GM12875 (cell line): ENCODE measurements at regions not wholly inside any gene's neighbourhood (a gene's known extent, or its start where the extent isn't known, plus 50 kb on each side); places are given as distances from the start of the nearest gene placed in this dataset.
"Not testable (repeated sequence)": the region's sequence is repeated elsewhere in the genome, so short reads cannot be mapped to it uniquely, and the experiment has no call there.

ENCODE experiments used
- H3K4me3 ChIP-seq: one replicate; pipeline ENCODE4 v1.5.1; 2011; ENCODE audit warnings: low read depth, low read length, control low read depth
- TF ChIP-seq, protein P1 (sequence below): IDR thresholded peaks from 2 replicates; pipeline ENCODE4 v1.5.1; 2011; ENCODE audit warnings: low read depth, mild to moderate bottlenecking, control low read depth, inconsistent platforms, low read length, moderate library complexity, borderline replicate concordance; ENCODE audit not compliant: insufficient read depth

GRCh38 chr5:17099946-17100345 lies 117.5 kb upstream of the BASP1 start:
- no peak overlapping the region for H3K4me3 ChIP-seq
- TF ChIP-seq, protein P1, sequence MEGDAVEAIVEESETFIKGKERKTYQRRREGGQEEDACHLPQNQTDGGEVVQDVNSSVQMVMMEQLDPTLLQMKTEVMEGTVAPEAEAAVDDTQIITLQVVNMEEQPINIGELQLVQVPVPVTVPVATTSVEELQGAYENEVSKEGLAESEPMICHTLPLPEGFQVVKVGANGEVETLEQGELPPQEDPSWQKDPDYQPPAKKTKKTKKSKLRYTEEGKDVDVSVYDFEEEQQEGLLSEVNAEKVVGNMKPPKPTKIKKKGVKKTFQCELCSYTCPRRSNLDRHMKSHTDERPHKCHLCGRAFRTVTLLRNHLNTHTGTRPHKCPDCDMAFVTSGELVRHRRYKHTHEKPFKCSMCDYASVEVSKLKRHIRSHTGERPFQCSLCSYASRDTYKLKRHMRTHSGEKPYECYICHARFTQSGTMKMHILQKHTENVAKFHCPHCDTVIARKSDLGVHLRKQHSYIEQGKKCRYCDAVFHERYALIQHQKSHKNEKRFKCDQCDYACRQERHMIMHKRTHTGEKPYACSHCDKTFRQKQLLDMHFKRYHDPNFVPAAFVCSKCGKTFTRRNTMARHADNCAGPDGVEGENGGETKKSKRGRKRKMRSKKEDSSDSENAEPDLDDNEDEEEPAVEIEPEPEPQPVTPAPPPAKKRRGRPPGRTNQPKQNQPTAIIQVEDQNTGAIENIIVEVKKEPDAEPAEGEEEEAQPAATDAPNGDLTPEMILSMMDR: no peak

DNA sequence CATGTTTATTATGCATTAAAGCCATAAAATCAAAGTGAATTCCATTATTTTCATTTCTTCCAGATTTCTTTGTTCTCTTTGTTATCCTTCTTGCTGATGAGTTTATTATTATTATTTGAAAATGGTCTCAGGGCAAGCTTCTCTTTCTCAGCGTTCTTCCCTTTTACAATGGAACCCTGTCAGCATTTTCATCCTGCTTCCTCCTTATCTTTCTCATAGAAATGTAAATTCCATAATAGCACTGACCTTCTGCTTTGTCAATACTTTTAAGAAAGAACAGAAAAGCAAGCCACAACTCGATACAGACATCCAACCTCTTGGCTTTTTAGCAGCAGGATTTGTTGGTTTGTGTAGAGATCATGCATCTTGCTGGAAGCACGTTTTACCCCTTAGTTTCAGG lies 114.0 kb upstream of the BASP1 start:
- no peak overlapping the region for H3K4me3 ChIP-seq
- TF ChIP-seq, protein P1: no peak

GRCh38 chr5:17105744-17106418 lies 111.5 kb upstream of the BASP1 start:
- no peak overlapping the region for H3K4me3 ChIP-seq
- TF ChIP-seq, protein P1: no peak

GRCh38 chr5:17106521-17106920 lies 110.9 kb upstream of the BASP1 start:
- H3K4me3 ChIP-seq: no peak overlapping the region
- TF ChIP-seq, protein P1: no peak

GRCh38 chr5:17112091-17112716 lies 105.2 kb upstream of the BASP1 start:
- not testable (repeated sequence) for H3K4me3 ChIP-seq

GRCh38 chr5:17113174-17113958 lies 104.1 kb upstream of the BASP1 start:
- TF ChIP-seq, protein P1: no peak
- no peak overlapping the region for H3K4me3 ChIP-seq

GRCh38 chr5:17114233-17114632 lies 103.2 kb upstream of the BASP1 start:
- TF ChIP-seq, protein P1: no peak
- no peak overlapping the region for H3K4me3 ChIP-seq
